Trophoblast cell (in vitro differentiated cells and primary cell): ENCODE measurements at regions not wholly inside any gene's neighbourhood (a gene's known extent, or its start where the extent isn't known, plus 50 kb on each side); places are given as distances from the start of the nearest gene placed in this dataset.

Source experiments
- DNase-seq, 2 donors: peaks; one replicate each; pipeline ENCODE4 v3.0.0-alpha.2; 2016
- H2AFZ ChIP-seq: 2 replicates; pipeline ENCODE4 v1.6.1; 2013; ENCODE audit warnings: low read length, moderate library complexity, mild to moderate bottlenecking; ENCODE audit not compliant: insufficient read depth, poor library complexity
- H2AK5ac ChIP-seq: 2 replicates; pipeline ENCODE4 v1.6.1; 2013; ENCODE audit warnings: mild to moderate bottlenecking, low read length
- H2BK120ac ChIP-seq: 2 replicates; pipeline ENCODE4 v1.6.1; 2013; ENCODE audit warnings: low read length, mild to moderate bottlenecking, moderate library complexity; ENCODE audit not compliant: insufficient read depth, poor library complexity
- H2BK12ac ChIP-seq: 2 replicates; pipeline ENCODE4 v1.6.1; 2013; ENCODE audit warnings: mild to moderate bottlenecking, low read length, moderate library complexity
- H2BK5ac ChIP-seq: 2 replicates; pipeline ENCODE4 v1.6.1; 2013; ENCODE audit warnings: low read length, low read depth, moderate library complexity, mild to moderate bottlenecking; ENCODE audit not compliant: poor library complexity
- H3K14ac ChIP-seq: 2 replicates; pipeline ENCODE4 v1.6.1; 2013; ENCODE audit warnings: mild to moderate bottlenecking, low read length
- H3K18ac ChIP-seq: 2 replicates; pipeline ENCODE4 v1.6.1; 2013; ENCODE audit warnings: mild to moderate bottlenecking, low read length
- H3K23ac ChIP-seq: 2 replicates; pipeline ENCODE4 v1.6.1; 2013; ENCODE audit warnings: low read length
- H3K27ac ChIP-seq: 2 replicates; pipeline ENCODE4 v1.5.1; 2013; ENCODE audit warnings: low read depth, mild to moderate bottlenecking, inconsistent platforms, low read length, moderate library complexity
- H3K27me3 ChIP-seq: 2 replicates; pipeline ENCODE4 v1.6.1; 2013; ENCODE audit warnings: inconsistent platforms, mild to moderate bottlenecking, low read length, moderate library complexity; ENCODE audit not compliant: insufficient read depth
- H3K36me3 ChIP-seq, 2 experiments: 1 replicate in 1 of 2; 2 replicates in 1 of 2; pipeline ENCODE4 v1.6.1; 2013; ENCODE audit warnings: low read length in 2 of 2, mild to moderate bottlenecking in 2 of 2, moderate library complexity in 1 of 2; ENCODE audit not compliant: insufficient read depth in 2 of 2, control insufficient read depth in 1 of 2
- H3K4ac ChIP-seq: 2 replicates; pipeline ENCODE4 v1.6.1; 2013; ENCODE audit warnings: low read depth, mild to moderate bottlenecking, low read length, moderate library complexity
- H3K4me1 ChIP-seq, 2 experiments: 1 replicate in 1 of 2; 2 replicates in 1 of 2; pipeline ENCODE4 v1.6.1; 2013; ENCODE audit warnings: low read length in 2 of 2, mild to moderate bottlenecking in 2 of 2, moderate library complexity in 1 of 2; ENCODE audit not compliant: insufficient read depth in 2 of 2, control insufficient read depth in 1 of 2
- H3K4me2 ChIP-seq: 2 replicates; pipeline ENCODE4 v1.6.1; 2013; ENCODE audit warnings: inconsistent platforms, mild to moderate bottlenecking, low read length, moderate library complexity
- H3K4me3 ChIP-seq: 2 replicates; pipeline ENCODE4 v1.5.1; 2013; ENCODE audit warnings: mild to moderate bottlenecking, low read depth, low read length, inconsistent platforms
- H3K79me1 ChIP-seq: one replicate; pipeline ENCODE4 v1.6.1; 2013; ENCODE audit warnings: low read length
- H3K79me2 ChIP-seq: 2 replicates; pipeline ENCODE4 v1.6.1; 2013; ENCODE audit warnings: low read length, mild to moderate bottlenecking; ENCODE audit not compliant: control insufficient read depth, insufficient read depth, poor library complexity
- H3K9ac ChIP-seq: 2 replicates; pipeline ENCODE4 v1.6.1; 2013; ENCODE audit warnings: mild to moderate bottlenecking, low read length
- H3K9me3 ChIP-seq: 2 replicates; pipeline ENCODE4 v1.6.1; 2013; ENCODE audit warnings: low read depth, mild to moderate bottlenecking, control low read depth, inconsistent platforms, low read length; ENCODE audit not compliant: insufficient read depth
- H4K12ac ChIP-seq: 2 replicates; pipeline ENCODE4 v1.6.1; 2013; ENCODE audit warnings: low read depth, mild to moderate bottlenecking, low read length, moderate library complexity
- H4K8ac ChIP-seq: 2 replicates; pipeline ENCODE4 v1.6.1; 2013; ENCODE audit warnings: low read depth, mild to moderate bottlenecking, low read length, moderate library complexity
- H4K91ac ChIP-seq: one replicate; pipeline ENCODE4 v1.6.1; 2013; ENCODE audit warnings: low read depth, mild to moderate bottlenecking, low read length, moderate library complexity
- WGBS: extraction: QIAGEN DNeasy Blood & Tissue Kit; methylation state at CpG from one replicate; pipeline ENCODE4 v1.1.7; 2013; ENCODE audit warnings: missing lambda C conversion rate; ENCODE audit not compliant: insufficient read length, insufficient coverage; ENCODE audit errors: extremely low coverage; 5-methylcytosine and 5-hydroxymethylcytosine counted together

DNA sequence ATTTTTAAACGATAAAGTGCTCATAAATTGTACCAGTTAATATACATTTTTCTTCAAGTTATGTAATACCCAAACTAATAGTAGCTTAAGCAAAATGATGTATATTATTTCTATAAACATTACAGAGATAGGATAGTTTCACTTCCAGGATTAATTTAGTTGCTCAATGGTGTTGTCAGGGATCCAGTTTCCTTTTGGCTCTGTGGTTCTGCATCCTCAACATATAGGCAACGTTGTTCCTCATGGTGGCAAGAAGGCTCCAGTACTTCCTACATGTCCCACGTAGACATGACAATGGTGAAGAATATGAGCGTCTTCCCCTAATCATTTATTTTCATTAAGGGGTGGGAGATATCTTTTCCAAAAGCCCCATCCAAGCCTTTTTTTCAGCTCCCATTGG is 60.7 kb upstream of the DCD start:
- no peak overlapping the region for H3K27ac ChIP-seq
- no peak overlapping the region for H2BK12ac ChIP-seq
- no peak overlapping the region for H4K12ac ChIP-seq
- H3K79me2 ChIP-seq = no peaks in the 10 kb centered on the region
- H3K4me1 ChIP-seq = no peaks in the 10 kb centered on the region
- H3K23ac ChIP-seq = no peak overlapping the region
- no peak overlapping the region for H3K4me3 ChIP-seq
- no peak overlapping the region for H4K91ac ChIP-seq
- no peak overlapping the region for H2AFZ ChIP-seq
- no peaks in the 10 kb centered on the region for H3K27me3 ChIP-seq
- H2AK5ac ChIP-seq = no peak overlapping the region
- H2BK5ac ChIP-seq = no peak overlapping the region
- no peaks in the 10 kb centered on the region for H3K79me1 ChIP-seq
- DNase-seq = no peak
- no peak overlapping the region for H2BK120ac ChIP-seq
- no peak overlapping the region for H4K8ac ChIP-seq
- H3K4ac ChIP-seq = no peak overlapping the region
- H3K9ac ChIP-seq = no peak overlapping the region
- no peaks in the 10 kb centered on the region for H3K36me3 ChIP-seq
- no CpG with 5 or more reads among the region's 4 CpGs for WGBS
- no peak overlapping the region for H3K14ac ChIP-seq
- no peaks in the 10 kb centered on the region for H3K9me3 ChIP-seq
- H3K18ac ChIP-seq = no peak overlapping the region
- H3K4me2 ChIP-seq = no peak overlapping the region

DNA sequence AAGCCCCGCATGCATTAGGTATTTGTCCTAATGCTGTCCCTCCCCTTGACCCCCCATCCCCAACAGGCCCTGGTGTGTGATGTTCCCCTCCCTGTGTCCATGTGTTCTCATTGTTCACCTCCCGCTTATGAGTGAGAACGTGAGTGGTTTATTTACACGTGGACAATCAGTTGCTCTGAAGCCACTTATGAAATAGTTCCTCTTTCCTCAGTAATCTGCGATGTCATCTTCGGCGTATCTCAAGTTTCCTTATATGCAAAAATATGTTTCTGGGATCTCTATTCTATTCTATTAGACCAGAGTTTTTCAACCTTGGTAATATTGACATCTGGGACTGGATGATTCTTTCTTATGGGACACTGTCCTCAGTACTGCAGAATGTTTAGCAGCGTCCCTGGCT is 56.0 kb upstream of the DCD start:
- no peaks in the 10 kb centered on the region for H3K79me1 ChIP-seq

DNA sequence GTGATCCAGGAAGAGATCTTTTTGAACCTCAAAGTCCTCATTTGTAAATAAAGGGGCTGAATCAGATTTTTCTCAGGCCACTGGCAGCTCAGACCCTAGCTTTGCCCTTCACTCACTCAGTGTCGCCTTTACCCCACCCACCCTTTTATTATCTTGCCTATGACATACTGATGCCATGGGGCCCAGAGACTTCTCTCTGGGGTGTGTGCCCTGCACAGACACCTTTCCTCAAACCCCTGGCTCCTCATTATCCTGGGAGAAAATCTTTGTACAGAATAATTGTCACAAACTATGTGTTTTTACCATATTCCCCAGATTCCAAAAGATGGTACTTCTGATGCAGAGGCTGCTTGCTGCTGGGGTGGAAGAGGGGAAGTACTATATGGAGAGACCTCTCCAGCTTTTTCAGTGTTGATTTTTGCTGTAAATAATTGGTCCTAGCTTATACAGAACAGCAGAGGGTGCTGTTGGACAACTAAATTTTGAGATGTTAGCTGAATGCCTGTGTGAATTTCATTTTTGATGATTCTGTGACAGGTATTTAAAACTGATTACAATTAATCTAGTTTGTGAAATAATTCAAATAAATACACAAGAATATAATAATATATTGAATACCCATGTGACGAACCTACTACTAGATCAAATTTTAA is 53.9 kb upstream of the DCD start:
- H3K27ac ChIP-seq = no peak overlapping the region
- H3K23ac ChIP-seq = no peak overlapping the region
- H3K9ac ChIP-seq = no peak overlapping the region
- H4K12ac ChIP-seq = no peak overlapping the region
- no peak overlapping the region for H3K4me2 ChIP-seq
- H4K91ac ChIP-seq = no peak overlapping the region
- no peak overlapping the region for H3K4me3 ChIP-seq
- no peaks in the 10 kb centered on the region for H3K4me1 ChIP-seq
- no peak overlapping the region for H2BK5ac ChIP-seq
- H3K9me3 ChIP-seq = no peaks in the 10 kb centered on the region
- no peaks in the 10 kb centered on the region for H3K79me2 ChIP-seq
- no peaks in the 10 kb centered on the region for H3K79me1 ChIP-seq
- no peak overlapping the region for H3K4ac ChIP-seq
- no peak overlapping the region for H2AFZ ChIP-seq
- H3K18ac ChIP-seq = no peak overlapping the region
- DNase-seq = peak; percentile 9 to 75
- H3K27me3 ChIP-seq = no peaks in the 10 kb centered on the region
- no peak overlapping the region for H2AK5ac ChIP-seq
- H3K14ac ChIP-seq = no peak overlapping the region
- no peak overlapping the region for H2BK120ac ChIP-seq
- no peak overlapping the region for H4K8ac ChIP-seq
- WGBS = no CpG with 5 or more reads among the region's 2 CpGs
- no peaks in the 10 kb centered on the region for H3K36me3 ChIP-seq
- no peak overlapping the region for H2BK12ac ChIP-seq

More for the DNA sequence above, 56.0 kb upstream of the DCD start:
- no peak overlapping the region for H2BK5ac ChIP-seq
- no peak overlapping the region for H3K4me3 ChIP-seq
- no peak for DNase-seq
- no peak overlapping the region for H3K14ac ChIP-seq
- no peaks in the 10 kb centered on the region for H3K36me3 ChIP-seq
- H3K27me3 ChIP-seq = no peaks in the 10 kb centered on the region
- H4K12ac ChIP-seq = no peak overlapping the region
- H3K18ac ChIP-seq = no peak overlapping the region
- no peak overlapping the region for H3K9ac ChIP-seq
- no peak overlapping the region for H3K4ac ChIP-seq
- no peak overlapping the region for H2AK5ac ChIP-seq
- no peaks in the 10 kb centered on the region for H3K4me1 ChIP-seq
- H2BK120ac ChIP-seq = no peak overlapping the region
- H4K8ac ChIP-seq = no peak overlapping the region
- H3K4me2 ChIP-seq = no peak overlapping the region
- H3K9me3 ChIP-seq = no peaks in the 10 kb centered on the region
- WGBS = no CpG with 5 or more reads among the region's 8 CpGs
- no peaks in the 10 kb centered on the region for H3K79me2 ChIP-seq
- no peak overlapping the region for H2AFZ ChIP-seq
- H4K91ac ChIP-seq = no peak overlapping the region
- H3K27ac ChIP-seq = no peak overlapping the region
- no peak overlapping the region for H3K23ac ChIP-seq
- no peak overlapping the region for H2BK12ac ChIP-seq

DNA sequence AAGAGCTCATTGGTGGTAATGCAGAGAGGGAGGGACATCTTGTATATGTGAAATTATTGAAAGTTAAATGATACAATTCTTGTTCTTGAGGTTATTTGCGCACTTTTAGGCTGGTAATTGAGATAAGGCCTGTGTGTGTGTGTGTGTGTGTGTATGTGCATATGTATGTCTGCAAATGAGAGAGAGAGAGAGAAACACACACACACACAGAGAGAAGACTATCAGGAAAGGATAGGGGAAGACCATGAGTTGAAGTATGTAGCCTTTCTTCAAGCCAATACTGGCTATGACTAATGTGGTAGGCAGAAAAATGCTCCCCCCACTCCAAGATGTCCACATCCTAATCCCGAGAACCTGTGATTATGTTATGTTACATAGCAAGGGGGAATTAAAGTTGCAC is 52.7 kb upstream of the DCD start:
- WGBS = no CpG with 5 or more reads among the region's 2 CpGs
- H3K27ac ChIP-seq = no peak overlapping the region
- H3K18ac ChIP-seq = no peak overlapping the region
- no peaks in the 10 kb centered on the region for H3K4me1 ChIP-seq
- H3K27me3 ChIP-seq = no peaks in the 10 kb centered on the region
- no peak overlapping the region for H2BK120ac ChIP-seq
- no peaks in the 10 kb centered on the region for H3K79me2 ChIP-seq
- H3K36me3 ChIP-seq = no peaks in the 10 kb centered on the region
- no peak overlapping the region for H3K4ac ChIP-seq
- no peak overlapping the region for H2BK5ac ChIP-seq
- no peak overlapping the region for H4K12ac ChIP-seq
- no peak overlapping the region for H3K4me3 ChIP-seq
- H3K9me3 ChIP-seq = no peaks in the 10 kb centered on the region
- no peak for DNase-seq
- H3K9ac ChIP-seq = no peak overlapping the region
- no peak overlapping the region for H4K91ac ChIP-seq
- no peak overlapping the region for H3K14ac ChIP-seq
- H2AK5ac ChIP-seq = no peak overlapping the region
- H4K8ac ChIP-seq = no peak overlapping the region
- no peaks in the 10 kb centered on the region for H3K79me1 ChIP-seq
- H2BK12ac ChIP-seq = no peak overlapping the region
- no peak overlapping the region for H3K4me2 ChIP-seq
- no peak overlapping the region for H2AFZ ChIP-seq
- H3K23ac ChIP-seq = no peak overlapping the region
